Cardiac septum (tissue), 1 donor: ENCODE measurements at regions not wholly inside any gene's neighbourhood (a gene's known extent, or its start where the extent isn't known, plus 50 kb on each side); places are given as distances from the start of the nearest gene placed in this dataset.
"Not testable (repeated sequence)": the region's sequence is repeated elsewhere in the genome, so short reads cannot be mapped to it uniquely, and the experiment has no call there.

ENCODE experiments used
- DNase-seq: peaks from one replicate; pipeline ENCODE4 v3.0.0-alpha.2; 2020; ENCODE audit warnings: low spot score
- intact Hi-C: fragments of 100-400 bp; cut with DNase I; formaldehyde crosslinking; loops from one replicate; pipeline ENCODE4 v1.14.0; 2022
- donor health status: DM: no; HTN: no; CAD: no.

DNA sequence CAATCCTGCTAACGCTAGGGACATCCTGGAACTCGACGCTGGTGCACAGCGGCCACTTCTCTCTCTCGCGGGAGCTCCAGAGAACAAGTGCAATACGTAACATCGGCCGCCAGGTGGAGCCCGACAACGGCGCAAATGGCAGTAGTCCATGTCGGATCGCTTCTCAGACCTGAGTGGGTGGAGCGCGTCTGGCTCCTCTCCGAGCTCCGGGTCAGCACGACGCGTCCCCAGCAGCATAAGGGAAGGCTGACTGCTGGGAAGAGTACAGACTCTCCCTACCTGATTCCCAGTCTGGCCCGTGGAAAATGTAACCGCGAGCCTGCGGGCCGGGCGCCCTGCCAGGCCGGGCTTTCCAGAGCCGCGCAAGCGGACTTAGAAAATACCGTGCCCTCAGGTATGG is 1725.8 kb downstream of the SPATA31A7 start:
- intact Hi-C loops: not testable (repeated sequence)
- peak; percentile 7 for DNase-seq

GRCh38 chr9:62918648-62919385 is 1729.0 kb downstream of the SPATA31A7 start:
- intact Hi-C loops: not testable (repeated sequence)
- DNase-seq: peak; percentile 38

- intact Hi-C loops, DNase-seq: not testable (repeated sequence)
These were observed 1741.6 kb downstream of the SPATA31A7 start for GRCh38 chr9:62931484-62931883.

DNA sequence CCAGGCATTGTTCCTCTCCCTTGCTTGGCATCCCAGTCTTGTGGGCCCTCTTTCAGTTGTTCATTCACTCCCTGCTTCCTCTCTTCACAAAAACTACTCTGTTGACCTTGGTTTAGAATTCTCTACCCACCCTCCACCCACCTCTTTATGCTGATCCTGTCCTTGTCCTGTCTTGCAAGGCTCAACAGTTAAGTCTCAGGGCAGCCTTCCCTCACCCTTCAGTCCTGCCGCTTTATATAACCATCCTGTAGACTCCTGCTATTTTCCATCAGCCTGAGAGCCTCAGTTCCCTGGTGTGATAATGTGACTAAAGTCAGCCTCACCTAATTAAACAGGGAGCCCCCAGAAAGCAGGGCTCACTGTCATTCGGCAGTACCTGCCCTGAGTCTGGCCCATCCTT is 1763.0 kb downstream of the SPATA31A7 start:
- intact Hi-C loops: not testable (repeated sequence)

More for the DNA sequence above, 1763.0 kb downstream of the SPATA31A7 start:
- not testable (repeated sequence) for DNase-seq
